Right ventricle myocardium superior (tissue), 1 donor: ENCODE measurements at regions not wholly inside any gene's neighbourhood (a gene's known extent, or its start where the extent isn't known, plus 50 kb on each side); places are given as distances from the start of the nearest gene placed in this dataset.

Experiments used
- ATAC-seq: fragments of 200-7000 bp; cut with Tn5 transposase; one replicate; pipeline ENCODE4 v1.9.1; 2020; ENCODE audit warnings: mild to moderate bottlenecking; ENCODE audit not compliant: poor library complexity
- DNase-seq: peaks from one replicate; pipeline ENCODE4 v3.0.0-alpha.2; 2020
- intact Hi-C: fragments of 100-400 bp; cut with DNase I; formaldehyde crosslinking; loops from one replicate; pipeline ENCODE4 v1.11.2; 2022
- donor health status: DM: no; HTN: yes; CAD: no; lungs with severe emphysema.

DNA sequence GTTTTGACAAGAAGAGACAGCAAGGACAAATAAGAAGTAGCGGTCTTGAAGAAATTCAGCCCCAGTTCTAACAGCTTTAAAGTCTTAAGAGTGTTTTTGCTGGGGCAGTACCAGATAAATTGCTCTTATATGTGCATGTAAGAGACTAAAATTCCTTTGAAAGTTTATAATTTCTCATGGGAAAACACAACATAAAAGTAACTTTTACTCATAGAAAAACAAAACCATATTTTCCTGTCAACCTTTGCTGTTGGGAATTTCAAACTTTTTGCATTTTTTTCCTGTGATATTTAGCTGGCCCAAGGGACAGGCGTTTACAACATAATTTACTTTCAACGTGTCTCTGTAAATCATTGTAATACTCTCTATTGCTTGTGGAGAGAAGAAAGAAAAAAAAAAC lies 767.8 kb upstream of the ZEB2 start:
- intact Hi-C loops, result no loop called here
- ATAC-seq (no peak), DNase-seq (no peak)

DNA sequence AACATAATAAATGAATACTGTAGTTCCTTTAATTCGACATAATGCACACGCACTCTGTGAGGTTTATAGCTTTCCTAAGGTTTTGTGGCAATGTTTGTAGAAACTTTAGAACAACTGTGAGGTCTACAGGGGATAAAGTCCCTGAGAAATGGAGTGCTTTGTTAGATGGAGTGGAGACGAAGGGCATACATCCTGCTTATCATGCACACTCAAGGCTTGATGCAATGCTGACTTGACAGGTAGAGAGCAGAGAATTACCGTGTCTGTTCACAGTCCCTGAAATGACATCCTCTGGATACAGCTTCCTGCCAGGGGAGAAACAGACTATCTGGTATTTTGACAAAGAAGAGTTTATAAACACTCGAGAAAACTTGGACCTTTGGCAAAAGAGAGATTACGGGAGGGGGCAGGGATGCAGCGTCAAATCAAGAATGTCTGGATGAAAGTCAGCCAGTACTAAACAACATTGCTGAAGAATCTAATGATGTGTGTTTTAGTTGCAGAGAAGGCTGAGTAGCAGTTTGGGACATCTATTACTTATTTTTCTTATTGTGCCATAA lies 766.9 kb upstream of the ZEB2 start:
- no peak for DNase-seq
- intact Hi-C loops, result no loop called here
- ATAC-seq, result no peak

- ATAC-seq, result no peak
- no peak for DNase-seq
- intact Hi-C loops, result no loop called here
Measured at GRCh38 chr2:145284551-145284950, 764.6 kb upstream of the ZEB2 start.

DNA sequence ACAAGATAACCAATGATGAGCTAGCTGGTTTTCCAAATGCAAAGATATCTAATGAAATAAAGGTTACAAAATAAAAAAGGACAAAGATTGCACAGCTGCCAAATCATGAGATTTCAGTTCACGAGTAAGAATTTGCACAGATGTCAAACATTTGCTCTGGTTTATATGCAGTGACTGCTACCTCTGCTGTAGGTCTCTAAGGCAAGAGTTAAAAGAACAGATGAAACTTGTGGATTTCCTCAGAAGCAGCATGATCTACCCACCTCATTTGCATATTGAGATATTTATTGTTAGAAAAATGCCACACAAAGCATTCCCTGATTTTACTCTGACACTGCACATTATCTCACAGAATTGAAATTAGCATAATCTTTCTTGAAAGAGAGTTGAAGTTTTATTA lies 763.2 kb upstream of the ZEB2 start:
- intact Hi-C loops, result no loop called here
- ATAC-seq, result no peak
- no peak for DNase-seq

DNA sequence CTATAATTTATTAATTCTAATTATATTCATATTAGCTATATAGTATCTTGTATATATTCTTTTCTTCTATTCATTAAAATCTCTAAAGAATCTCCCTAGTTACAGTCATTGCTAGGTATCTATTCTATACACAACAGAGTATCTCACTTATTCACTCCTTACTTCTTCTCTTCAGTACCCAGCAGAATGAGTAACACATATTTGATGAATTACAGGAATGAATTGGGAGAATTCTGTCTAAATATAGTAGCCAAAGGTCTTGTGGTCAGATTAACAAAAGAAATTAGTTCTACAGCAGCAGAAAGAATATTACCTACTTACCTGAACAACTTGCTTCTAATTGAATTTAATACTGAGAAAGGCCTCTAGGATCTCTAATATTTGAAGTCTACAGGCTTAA lies 758.0 kb upstream of the ZEB2 start:
- ATAC-seq (no peak), DNase-seq (no peak)
- intact Hi-C loops, result no loop called here

- DNase-seq, result no peak
- intact Hi-C loops, result no loop called here
- no peak for ATAC-seq
Measured at GRCh38 chr2:145273840-145274239, 753.9 kb upstream of the ZEB2 start.

- intact Hi-C loops, result no loop called here
- DNase-seq (no peak), ATAC-seq (no peak)
Measured at GRCh38 chr2:145268931-145269330, 749.0 kb upstream of the ZEB2 start.

- ATAC-seq, result no peak
Measured at GRCh38 chr2:145267451-145267850, 747.5 kb upstream of the ZEB2 start.

GRCh38 chr2:145265244-145265643 lies 745.3 kb upstream of the ZEB2 start:
- ATAC-seq, result no peak
- intact Hi-C loops, result no loop called here

More at GRCh38 chr2:145267451-145267850, 747.5 kb upstream of the ZEB2 start:
- DNase-seq, result no peak
- intact Hi-C loops, result no loop called here

DNA sequence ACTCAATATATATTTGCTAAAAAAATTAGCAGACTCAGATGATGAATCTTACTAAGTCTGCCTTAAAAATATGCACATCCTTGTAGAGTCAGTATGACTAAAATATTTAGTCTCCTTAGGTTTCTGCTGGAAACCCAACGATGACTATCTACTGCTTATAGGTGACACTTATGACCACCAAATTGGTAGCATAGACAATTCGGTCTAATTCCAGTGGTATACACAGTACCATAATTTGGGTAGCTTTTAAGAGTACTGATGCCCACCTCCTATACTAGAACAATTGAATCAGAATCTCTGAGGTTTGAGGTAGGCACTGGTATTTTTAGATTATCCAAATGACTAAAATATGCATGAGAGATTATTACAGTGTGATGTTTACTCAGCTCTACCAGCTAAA lies 740.8 kb upstream of the ZEB2 start:
- intact Hi-C loops, result no loop called here
- DNase-seq (no peak), ATAC-seq (no peak)

More at GRCh38 chr2:145265244-145265643, 745.3 kb upstream of the ZEB2 start:
- DNase-seq, result no peak

GRCh38 chr2:145260081-145260480 lies 740.2 kb upstream of the ZEB2 start:
- no peak for ATAC-seq
- intact Hi-C loops, result no loop called here
- no peak for DNase-seq

- intact Hi-C loops, result no loop called here
- DNase-seq (no peak), ATAC-seq (no peak)
Measured at GRCh38 chr2:145258903-145259579, 739.1 kb upstream of the ZEB2 start.

DNA sequence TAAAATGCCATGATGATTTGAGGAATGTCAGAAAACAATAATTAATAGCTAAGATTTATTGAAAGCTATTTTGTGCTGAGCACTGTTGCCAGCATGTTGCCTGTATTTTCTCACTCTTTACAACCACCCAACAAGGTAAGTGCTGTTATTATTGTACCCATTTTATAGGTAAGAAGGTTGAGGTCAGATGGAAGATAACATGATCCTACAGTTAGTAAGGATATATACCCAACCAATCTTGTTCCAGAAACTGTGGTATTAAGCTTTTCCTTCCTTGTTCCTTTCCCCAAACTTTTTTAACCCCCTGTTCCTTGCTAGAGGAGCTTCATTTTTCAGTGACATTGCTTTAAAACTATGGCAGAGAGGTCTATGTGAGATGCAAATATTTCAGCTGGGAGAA lies 738.0 kb upstream of the ZEB2 start:
- no peak for ATAC-seq

GRCh38 chr2:145256551-145256950 lies 736.6 kb upstream of the ZEB2 start:
- ATAC-seq, result no peak

More for the DNA sequence above, 738.0 kb upstream of the ZEB2 start:
- intact Hi-C loops, result no loop called here
- DNase-seq, result no peak

DNA sequence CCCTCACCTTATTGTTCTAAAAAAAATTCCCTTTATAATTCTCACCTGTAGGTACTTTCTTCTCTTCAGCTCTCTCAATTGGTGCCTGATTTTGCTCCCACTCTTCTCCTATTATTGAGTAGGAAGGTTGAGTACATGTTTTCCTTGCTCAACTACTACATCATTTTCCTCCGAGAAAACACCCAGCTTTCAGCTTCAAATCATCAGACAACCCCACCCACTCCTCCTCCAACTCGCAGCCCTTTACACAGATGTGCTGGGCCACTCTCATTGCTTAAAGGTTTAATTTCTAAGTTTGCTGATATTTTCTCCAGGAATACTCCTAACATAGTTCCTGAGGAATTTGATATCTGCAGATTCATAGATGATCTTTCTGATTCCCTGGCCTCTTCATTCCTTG lies 734.4 kb upstream of the ZEB2 start:
- DNase-seq (no peak), ATAC-seq (no peak)
- intact Hi-C loops, result no loop called here

More at GRCh38 chr2:145256551-145256950, 736.6 kb upstream of the ZEB2 start:
- intact Hi-C loops, result no loop called here
- DNase-seq, result no peak

GRCh38 chr2:145253492-145253891 lies 733.6 kb upstream of the ZEB2 start:
- ATAC-seq (no peak), DNase-seq (no peak)
- intact Hi-C loops, result no loop called here

DNA sequence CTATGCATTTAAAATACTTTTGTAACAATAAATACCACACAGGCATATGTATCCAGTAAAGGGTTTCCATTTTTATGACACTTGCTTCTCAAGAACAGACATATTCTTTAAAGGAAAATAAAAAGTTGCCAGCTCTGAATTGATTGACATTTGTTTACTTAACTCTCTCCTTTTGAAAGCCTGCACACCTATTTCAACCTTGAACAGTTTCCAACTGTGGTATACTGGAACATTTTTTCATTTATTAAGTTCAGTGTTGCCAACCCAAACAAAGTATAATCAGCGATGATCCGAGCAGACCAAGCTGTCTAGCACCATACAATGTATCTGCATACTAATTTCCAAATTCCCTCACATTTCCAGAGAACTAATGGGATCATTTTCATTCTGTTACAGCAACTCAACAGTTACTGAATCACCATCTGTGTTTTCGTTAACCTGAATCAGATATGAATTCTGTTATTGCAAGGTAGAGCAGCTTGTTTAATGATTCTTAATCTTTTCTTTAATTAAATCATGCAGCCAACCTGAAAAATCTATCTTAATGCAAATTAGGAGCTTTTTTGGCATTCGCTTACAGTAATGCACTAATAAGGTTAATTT lies 725.5 kb upstream of the ZEB2 start:
- DNase-seq, result no peak
- intact Hi-C loops, result no loop called here
- no peak for ATAC-seq

DNA sequence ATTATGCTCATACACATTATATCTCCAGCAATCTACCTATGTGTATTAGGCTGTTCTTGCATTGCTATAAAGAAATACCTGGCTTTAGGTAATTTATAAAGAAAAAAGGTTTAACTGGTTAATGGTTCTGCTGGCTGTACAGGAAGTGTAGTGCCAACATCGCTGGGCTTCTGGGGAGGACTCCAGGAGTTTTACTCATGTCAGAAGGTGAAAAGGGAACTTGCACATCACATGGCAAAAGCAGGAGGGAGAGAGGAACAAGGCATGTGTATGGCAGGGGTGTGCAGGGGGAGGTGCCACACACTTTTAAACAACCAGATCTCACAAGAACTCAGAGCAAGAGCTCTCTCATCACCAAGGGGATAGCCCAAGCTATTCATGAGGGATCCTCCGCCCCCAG lies 715.4 kb upstream of the ZEB2 start:
- intact Hi-C loops, result no loop called here
- no peak for DNase-seq
- no peak for ATAC-seq

GRCh38 chr2:145230546-145230945 lies 710.6 kb upstream of the ZEB2 start:
- DNase-seq, result no peak
- intact Hi-C loops, result no loop called here
- no peak for ATAC-seq

DNA sequence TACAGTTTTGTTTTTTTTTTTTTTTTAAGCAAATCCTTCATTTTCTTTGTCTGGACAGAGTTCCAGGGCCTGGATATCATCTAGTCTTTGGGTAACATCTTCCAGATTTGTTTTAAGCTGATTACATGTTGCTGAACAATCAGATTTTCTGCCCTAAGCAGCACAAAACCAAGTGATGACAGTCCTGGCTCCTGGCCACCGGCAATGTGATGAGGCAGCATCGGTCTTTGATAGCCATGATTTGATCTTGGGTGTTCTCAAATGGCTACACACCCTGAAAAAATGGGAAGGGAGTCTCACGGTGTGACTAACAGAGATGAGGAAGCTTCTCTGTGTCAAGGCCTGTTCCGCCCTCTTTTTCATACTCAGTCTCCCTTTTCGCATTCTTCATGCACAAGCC lies 708.6 kb upstream of the ZEB2 start:
- ATAC-seq (no peak), DNase-seq (peak; percentile 44)
- intact Hi-C loops, result no loop called here
